Astrocyte (in vitro differentiated cells and primary cell): ENCODE measurements at regions not wholly inside any gene's neighbourhood (a gene's known extent, or its start where the extent isn't known, plus 50 kb on each side); places are given as distances from the start of the nearest gene placed in this dataset.

ENCODE experiments used
- EZH2 ChIP-seq: IDR thresholded peaks from 2 replicates; pipeline ENCODE4 v1.6.1; 2012; ENCODE audit warnings: mild to moderate bottlenecking, low read length, inconsistent platforms; ENCODE audit not compliant: insufficient read depth
- TF ChIP-seq, protein P1 (sequence below): IDR thresholded peaks from 2 replicates; pipeline ENCODE4 v1.5.1; 2011; ENCODE audit warnings: low read depth, mild to moderate bottlenecking, inconsistent platforms, low read length, moderate library complexity; ENCODE audit not compliant: insufficient read depth

DNA sequence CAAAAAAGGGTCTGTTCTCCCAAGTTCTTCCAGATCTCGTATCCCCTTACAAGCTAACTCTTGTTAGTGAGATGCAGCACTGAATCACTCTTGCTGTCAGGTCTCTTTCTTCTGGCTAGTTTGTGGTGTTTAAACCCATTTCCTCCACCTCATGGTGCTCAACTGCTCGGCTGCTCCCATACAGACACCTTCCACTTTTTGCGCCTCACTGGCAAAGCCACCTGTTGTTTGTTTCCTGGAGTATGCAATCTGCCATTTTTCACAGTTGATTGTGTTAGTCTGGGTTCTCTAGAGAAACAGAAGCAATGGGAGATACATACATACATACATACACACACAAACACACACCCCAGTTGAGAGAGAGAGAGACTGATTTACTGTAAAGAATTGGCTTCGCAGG, 124.4 kb upstream of the SP8 start:
- TF ChIP-seq, protein P1, sequence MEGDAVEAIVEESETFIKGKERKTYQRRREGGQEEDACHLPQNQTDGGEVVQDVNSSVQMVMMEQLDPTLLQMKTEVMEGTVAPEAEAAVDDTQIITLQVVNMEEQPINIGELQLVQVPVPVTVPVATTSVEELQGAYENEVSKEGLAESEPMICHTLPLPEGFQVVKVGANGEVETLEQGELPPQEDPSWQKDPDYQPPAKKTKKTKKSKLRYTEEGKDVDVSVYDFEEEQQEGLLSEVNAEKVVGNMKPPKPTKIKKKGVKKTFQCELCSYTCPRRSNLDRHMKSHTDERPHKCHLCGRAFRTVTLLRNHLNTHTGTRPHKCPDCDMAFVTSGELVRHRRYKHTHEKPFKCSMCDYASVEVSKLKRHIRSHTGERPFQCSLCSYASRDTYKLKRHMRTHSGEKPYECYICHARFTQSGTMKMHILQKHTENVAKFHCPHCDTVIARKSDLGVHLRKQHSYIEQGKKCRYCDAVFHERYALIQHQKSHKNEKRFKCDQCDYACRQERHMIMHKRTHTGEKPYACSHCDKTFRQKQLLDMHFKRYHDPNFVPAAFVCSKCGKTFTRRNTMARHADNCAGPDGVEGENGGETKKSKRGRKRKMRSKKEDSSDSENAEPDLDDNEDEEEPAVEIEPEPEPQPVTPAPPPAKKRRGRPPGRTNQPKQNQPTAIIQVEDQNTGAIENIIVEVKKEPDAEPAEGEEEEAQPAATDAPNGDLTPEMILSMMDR: no peak
- TF ChIP-seq EZH2: no peak
